ENCODE measurements at regions not wholly inside any gene's neighbourhood (a gene's known extent, or its start where the extent isn't known, plus 50 kb on each side); places are given as distances from the start of the nearest gene placed in this dataset.

DNA sequence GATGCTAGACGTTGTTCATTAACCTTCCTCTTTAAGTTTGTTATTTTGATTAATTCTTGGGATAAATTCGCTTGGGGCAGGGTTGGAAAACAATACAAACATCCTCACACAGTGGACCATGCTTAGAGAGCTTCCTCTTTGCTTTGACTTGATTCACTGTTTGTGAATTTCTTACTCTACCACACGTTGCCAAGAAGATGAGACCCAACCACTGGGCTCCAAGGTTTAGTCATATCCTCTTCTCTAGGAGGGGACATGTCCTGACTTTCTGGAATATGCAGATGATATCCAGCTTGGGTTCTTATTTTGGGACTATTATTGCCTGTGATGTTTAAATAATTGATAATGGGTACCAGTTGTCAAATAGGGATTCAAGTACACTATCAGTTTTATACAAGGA is 428.2 kb downstream of the ATP23 start:
- TF ChIP-seq, protein P1, sequence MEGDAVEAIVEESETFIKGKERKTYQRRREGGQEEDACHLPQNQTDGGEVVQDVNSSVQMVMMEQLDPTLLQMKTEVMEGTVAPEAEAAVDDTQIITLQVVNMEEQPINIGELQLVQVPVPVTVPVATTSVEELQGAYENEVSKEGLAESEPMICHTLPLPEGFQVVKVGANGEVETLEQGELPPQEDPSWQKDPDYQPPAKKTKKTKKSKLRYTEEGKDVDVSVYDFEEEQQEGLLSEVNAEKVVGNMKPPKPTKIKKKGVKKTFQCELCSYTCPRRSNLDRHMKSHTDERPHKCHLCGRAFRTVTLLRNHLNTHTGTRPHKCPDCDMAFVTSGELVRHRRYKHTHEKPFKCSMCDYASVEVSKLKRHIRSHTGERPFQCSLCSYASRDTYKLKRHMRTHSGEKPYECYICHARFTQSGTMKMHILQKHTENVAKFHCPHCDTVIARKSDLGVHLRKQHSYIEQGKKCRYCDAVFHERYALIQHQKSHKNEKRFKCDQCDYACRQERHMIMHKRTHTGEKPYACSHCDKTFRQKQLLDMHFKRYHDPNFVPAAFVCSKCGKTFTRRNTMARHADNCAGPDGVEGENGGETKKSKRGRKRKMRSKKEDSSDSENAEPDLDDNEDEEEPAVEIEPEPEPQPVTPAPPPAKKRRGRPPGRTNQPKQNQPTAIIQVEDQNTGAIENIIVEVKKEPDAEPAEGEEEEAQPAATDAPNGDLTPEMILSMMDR (IDR thresholded peaks at IDR 0.05) = no peak
- no peak for TF ChIP-seq POLR2AphosphoS5 (IDR thresholded peaks at IDR 0.05; ENCODE audit: low read depth, low read length)

Measured in Panc1 (cell line).